Body of pancreas (tissue), 4 donors: ENCODE measurements at regions not wholly inside any gene's neighbourhood (a gene's known extent, or its start where the extent isn't known, plus 50 kb on each side); places are given as distances from the start of the nearest gene placed in this dataset.

Source experiments
- POLR2A ChIP-seq, 3 donors: fragments of 450-650 bp; IDR thresholded peaks; one replicate each; pipeline ENCODE4 v1.6.1; 2016; ENCODE audit warnings: antibody characterized with exemption in 3 of 3, mild to moderate bottlenecking in 2 of 3
- TF ChIP-seq, protein P1 (sequence below), 7 experiments: fragments of 450-650 bp in 4 of 7; fragments of 200-600 bp in 3 of 7; sonication (generic) in 3 of 7; IDR thresholded peaks; one replicate each; pipeline ENCODE4 v1.5.1; 2016 to 2019; ENCODE audit warnings: antibody characterized with exemption in 7 of 7

DNA sequence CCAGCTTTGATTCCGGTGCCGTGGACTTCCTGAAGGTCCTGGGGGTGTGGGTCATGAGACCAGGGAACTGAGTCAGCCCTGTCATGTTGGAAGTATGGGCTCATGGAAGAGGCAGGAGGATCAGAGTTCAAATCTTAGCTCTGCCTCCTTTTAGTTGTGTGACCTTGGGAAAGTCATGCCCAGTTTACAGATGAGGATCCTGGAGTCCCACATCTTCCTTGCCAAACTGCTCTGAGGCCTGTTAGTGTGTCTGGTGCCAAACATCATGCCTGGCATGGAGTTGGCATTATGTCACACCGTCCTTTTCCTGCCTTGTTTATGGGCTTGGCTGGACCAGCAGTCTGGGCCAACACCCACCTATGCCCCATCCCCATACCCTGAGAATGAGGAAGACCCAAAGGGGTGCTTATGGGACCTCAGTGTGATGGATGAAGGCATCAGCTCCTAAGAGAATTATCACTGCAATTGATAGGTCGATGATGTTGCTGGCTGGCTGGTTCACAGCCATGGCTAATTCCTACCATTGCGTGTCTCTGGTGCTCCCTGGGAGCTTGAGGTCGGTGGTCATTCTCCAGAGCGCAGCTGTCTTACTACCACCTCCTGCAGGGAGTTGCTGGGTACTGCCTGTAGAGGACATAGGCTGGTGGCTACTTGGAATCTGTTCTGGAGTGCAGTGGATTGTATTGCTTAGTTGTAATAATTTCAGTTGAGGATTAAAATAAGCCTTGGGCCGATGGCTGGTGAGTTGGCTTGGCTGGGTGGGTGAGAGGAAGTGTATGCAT lies 140.5 kb upstream of the PITX1 start:
- TF ChIP-seq, protein P1, sequence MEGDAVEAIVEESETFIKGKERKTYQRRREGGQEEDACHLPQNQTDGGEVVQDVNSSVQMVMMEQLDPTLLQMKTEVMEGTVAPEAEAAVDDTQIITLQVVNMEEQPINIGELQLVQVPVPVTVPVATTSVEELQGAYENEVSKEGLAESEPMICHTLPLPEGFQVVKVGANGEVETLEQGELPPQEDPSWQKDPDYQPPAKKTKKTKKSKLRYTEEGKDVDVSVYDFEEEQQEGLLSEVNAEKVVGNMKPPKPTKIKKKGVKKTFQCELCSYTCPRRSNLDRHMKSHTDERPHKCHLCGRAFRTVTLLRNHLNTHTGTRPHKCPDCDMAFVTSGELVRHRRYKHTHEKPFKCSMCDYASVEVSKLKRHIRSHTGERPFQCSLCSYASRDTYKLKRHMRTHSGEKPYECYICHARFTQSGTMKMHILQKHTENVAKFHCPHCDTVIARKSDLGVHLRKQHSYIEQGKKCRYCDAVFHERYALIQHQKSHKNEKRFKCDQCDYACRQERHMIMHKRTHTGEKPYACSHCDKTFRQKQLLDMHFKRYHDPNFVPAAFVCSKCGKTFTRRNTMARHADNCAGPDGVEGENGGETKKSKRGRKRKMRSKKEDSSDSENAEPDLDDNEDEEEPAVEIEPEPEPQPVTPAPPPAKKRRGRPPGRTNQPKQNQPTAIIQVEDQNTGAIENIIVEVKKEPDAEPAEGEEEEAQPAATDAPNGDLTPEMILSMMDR (IDR thresholded peaks at IDR 0.05): no peak
- TF ChIP-seq POLR2A (IDR thresholded peaks at IDR 0.05): no peak
